HG02763 (cell line): ENCODE measurements at regions not wholly inside any gene's neighbourhood (a gene's known extent, or its start where the extent isn't known, plus 50 kb on each side); places are given as distances from the start of the nearest gene placed in this dataset.
"Not testable (repeated sequence)": the region's sequence is repeated elsewhere in the genome, so short reads cannot be mapped to it uniquely, and the experiment has no call there.

Source experiments
- ATAC-seq: cut with Tn5 transposase; IDR thresholded peaks from one replicate; pipeline ENCODE4 v1.9.1; 2021; ENCODE audit warnings: mild to moderate bottlenecking, moderate library complexity; ENCODE audit not compliant: unreplicated experiment

DNA sequence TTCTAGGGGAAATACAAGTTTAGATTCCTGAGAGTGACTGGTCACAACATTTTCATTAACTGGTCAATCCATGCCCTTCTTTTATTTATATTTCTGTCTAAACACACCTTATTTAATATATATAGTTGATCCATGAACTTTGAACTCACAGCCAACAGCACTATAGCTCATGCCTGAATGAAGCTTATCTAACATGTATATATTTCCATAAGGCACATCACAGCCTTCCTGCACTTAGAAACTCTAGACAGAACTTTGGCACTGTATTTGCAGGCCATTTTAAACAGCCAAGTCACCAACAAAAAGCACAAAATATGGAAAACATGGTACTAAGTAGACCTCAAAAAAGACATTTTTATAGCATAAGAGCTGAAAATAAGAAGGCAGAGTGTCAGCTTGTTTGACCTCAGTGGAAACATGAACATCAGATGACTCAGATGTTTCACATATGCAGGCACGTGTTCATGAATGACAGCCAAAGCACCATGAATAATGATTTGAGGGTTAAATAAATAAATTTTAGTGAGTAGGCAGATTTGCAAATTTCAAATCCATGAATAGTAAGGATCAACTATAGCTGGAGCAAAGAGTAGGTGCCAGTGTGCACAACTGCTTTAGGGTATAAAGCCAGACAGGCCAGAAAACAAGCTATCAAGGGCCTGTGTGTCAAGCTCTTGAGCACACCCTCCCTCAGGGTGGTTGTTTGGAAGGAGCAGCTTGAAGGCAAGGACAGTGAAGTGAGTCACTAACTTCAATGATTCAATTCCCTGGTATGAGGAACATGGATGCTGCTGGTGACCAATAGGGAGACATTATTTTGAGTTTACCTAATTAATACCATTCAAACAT, 88.9 kb upstream of the NT5E start:
- no peak for ATAC-seq

DNA sequence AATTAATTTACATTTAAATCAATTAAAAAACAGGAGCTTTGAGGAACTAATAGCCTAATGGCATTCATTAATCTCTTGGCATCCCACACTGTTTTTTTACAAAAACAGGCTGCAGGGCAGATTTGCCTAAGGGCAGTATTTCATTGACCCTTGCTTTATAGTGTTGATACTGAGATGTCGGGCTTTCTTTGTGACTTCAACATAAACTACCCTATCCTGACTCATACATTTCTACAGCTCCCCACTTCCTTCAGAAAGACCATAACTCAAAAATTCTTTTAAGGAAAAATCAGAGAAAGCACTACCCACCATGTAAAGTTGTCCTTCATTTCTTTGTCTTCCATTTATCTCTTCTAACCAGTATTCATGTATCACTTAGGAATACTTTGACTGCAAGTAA, 92.2 kb upstream of the NT5E start:
- ATAC-seq = no peak

DNA sequence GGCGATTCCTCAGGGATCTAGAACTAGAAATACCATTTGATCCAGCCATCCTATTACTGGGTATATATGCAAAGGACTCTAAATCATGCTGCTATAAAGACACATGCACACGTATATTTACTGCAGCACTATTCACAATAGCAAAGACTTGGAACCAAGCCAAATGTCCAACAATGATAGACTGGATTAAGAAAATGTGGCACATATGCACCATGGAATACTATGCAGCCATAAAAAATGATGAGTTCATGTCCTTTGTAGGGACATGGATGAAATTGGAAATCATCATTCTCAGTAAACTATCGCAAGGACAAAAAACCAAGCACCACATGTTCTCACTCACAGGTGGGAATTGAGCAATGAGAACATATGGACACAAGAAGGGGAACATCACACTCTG, 93.1 kb upstream of the NT5E start:
- not testable (repeated sequence) for ATAC-seq

GRCh38 chr6:85355816-85356215, 94.1 kb upstream of the NT5E start:
- ATAC-seq = no peak

- ATAC-seq = no peak
Observed at GRCh38 chr6:85354761-85355618, 94.9 kb upstream of the NT5E start.

GRCh38 chr6:85353012-85353411, 96.9 kb upstream of the NT5E start:
- no peak for ATAC-seq

DNA sequence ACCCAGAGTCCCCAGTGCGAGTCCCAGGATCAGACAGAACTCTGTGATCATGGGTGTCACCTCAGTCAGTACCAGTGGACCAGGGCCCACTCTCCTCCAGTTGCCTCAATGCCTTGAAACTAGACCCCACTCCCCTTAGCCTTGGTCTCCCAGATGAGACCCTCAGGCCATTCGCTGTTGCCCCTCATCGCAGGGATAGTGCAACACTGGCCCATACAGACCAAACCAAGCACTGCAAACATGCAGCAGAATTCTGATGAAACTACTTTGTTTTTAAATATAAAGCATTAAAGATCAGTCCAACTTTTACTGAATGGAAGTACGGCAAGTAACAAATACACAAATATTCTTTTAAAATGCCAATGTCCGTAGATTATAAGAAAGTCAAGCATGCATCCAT, 101.2 kb upstream of the NT5E start:
- ATAC-seq = no peak

DNA sequence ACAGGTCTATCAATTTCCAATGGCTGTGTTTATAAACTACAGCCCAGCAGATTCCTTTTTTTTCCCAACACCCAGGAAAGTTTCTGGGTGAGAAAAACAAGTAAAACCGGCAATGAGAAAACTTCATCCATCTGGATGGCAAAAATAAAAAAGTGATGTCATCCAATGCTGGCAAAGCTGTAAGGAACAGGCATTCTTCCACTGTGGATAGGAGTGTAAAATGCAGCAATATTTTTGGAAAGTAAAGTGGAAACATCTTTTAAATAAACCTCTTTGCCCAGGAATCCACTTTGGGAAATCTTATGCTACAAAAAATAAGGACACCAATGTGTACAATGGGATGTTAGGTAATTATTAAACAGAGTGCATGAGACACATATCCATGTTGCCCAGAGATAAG, 102.1 kb upstream of the NT5E start:
- ATAC-seq = no peak

GRCh38 chr6:85346196-85346595, 103.7 kb upstream of the NT5E start:
- ATAC-seq = no peak

DNA sequence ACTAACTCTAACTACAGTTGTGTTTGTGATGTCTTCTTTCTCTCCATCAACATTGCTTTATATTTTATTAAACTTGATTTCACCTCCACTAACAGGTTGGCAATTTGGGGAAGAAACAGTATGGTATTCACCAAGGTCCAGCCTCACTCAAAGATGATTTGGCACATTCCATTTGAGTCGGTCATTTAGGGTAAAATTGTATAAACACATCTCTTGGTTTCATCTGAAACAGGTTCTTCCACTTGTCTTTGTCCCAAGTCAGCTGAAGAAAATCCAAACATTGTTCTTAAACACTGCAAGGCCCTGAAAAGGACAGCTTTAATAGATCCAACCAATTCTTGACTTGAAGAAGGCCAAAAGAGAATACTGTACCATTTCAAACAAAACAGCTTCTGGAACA, 104.9 kb upstream of the NT5E start:
- no peak for ATAC-seq

GRCh38 chr6:85343428-85343827, 106.5 kb upstream of the NT5E start:
- ATAC-seq = no peak

- no peak for ATAC-seq
Observed at GRCh38 chr6:85329196-85329595, 120.7 kb upstream of the NT5E start.

DNA sequence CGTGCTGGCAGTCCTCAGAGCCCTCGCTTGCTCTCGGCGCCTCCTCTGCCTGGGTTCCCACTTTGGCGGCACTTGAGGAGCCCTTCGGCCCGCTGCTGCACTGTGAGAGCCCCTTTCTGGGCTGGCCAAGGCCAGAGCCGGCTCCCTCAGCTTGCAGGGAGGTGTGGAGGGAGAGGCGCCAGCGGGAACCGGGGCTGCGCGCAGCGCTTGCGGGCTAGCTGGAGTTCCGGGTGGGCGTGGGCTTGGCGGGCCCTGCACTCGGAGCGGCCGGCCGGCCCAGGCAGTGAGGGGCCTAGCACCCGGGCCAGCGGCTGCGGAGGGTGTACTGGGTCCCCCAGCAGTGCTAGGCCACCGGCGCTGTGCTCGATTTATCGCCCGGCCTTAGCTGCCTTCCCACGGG, 124.1 kb upstream of the NT5E start:
- ATAC-seq = not testable (repeated sequence)

- ATAC-seq = peak; percentile 77
Observed at GRCh38 chr6:85323435-85324040, 126.3 kb upstream of the NT5E start.

- ATAC-seq = no peak
Observed at GRCh38 chr6:85322446-85323105, 127.3 kb upstream of the NT5E start.

DNA sequence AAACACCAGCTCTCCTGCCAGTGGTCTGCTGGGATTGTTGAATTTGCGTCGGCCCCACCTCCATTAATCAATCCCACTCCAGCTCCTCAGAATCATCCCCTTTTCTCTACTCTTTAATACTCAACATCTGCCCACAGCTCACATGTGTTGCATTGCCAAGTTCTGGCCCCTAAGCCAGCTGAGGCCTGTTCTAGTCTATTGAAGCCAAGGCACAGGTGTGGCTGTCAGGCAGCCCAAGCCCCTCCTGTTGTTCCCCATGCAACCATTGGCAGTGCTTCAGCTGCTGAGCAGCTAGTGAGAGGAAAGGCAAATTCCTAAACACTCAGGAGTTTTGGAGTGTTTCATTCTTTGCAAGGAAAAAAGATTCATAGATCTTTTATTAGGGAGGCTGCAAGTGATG, 128.0 kb upstream of the NT5E start:
- ATAC-seq = no peak

GRCh38 chr6:85314586-85314985, 135.3 kb upstream of the NT5E start:
- ATAC-seq = no peak

GRCh38 chr6:85300581-85300980, 149.3 kb upstream of the NT5E start:
- ATAC-seq = no peak

DNA sequence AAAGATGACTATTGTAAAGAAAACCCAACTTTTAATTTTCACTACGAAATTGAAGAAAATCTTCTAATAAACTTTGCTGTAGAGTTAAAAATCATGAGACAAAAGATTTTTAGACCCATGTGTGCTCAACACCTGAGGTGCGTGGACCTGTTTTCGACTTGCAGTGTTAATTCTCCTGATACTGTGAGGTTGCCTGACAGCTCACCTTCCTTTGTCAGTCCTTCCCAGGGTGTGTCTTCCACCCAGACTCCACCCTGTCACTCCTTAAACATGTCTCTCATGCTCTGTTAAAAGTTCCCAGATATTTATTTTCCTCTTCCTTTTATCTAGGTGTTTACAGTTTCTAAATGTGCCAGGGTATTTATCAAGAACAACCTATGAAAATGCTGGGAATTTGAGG, 151.3 kb upstream of the NT5E start:
- ATAC-seq = no peak

GRCh38 chr6:85291326-85291725, 158.6 kb upstream of the NT5E start:
- no peak for ATAC-seq

GRCh38 chr6:85287654-85288053, 162.2 kb upstream of the NT5E start:
- no peak for ATAC-seq
